H1 (cell line): ENCODE measurements at regions not wholly inside any gene's neighbourhood (a gene's known extent, or its start where the extent isn't known, plus 50 kb on each side); places are given as distances from the start of the nearest gene placed in this dataset.

Source experiments
- HDAC6 ChIP-seq: IDR thresholded peaks from one replicate; pipeline ENCODE4 v1.7.1; 2012; ENCODE audit warnings: low read depth, mild to moderate bottlenecking, inconsistent platforms, low read length, moderate library complexity
- MAFK ChIP-seq: IDR thresholded peaks from 2 replicates; pipeline ENCODE4 v1.6.1; 2012; ENCODE audit warnings: low read depth, mild to moderate bottlenecking, improper control_type of control experiment, low read length
- NANOG ChIP-seq: IDR thresholded peaks from 2 replicates; pipeline ENCODE4 v1.6.1; 2011; ENCODE audit warnings: low read length, low read depth, mild to moderate bottlenecking, inconsistent platforms; ENCODE audit not compliant: insufficient read depth, poor library complexity, severe bottlenecking
- NRF1 ChIP-seq: IDR thresholded peaks from 2 replicates; pipeline ENCODE4 v1.6.1; 2011; ENCODE audit warnings: mild to moderate bottlenecking, low read depth, low read length, improper control_type of control experiment
- POLR2AphosphoS5 ChIP-seq: IDR thresholded peaks from 2 replicates; pipeline ENCODE4 v1.6.1; 2011; ENCODE audit warnings: low read depth, low read length
- SIRT6 ChIP-seq: IDR thresholded peaks from one replicate; pipeline ENCODE4 v1.7.1; 2012; ENCODE audit warnings: low read length, inconsistent platforms
- SP1 ChIP-seq: IDR thresholded peaks from 2 replicates; pipeline ENCODE4 v1.6.1; 2011; ENCODE audit warnings: low read depth, low read length
- TEAD4 ChIP-seq: IDR thresholded peaks from 2 replicates; pipeline ENCODE4 v1.6.1; 2012; ENCODE audit warnings: low read depth, low read length, inconsistent platforms, mixed read lengths
- TF ChIP-seq, protein P1 (sequence below): fragments of 300-600 bp; sonication (generic); IDR thresholded peaks from 2 replicates; pipeline ENCODE4 v1.7.1; 2012; ENCODE audit warnings: low read length, moderate library complexity, mild to moderate bottlenecking, inconsistent platforms; ENCODE audit not compliant: insufficient replicate concordance
- TF ChIP-seq, protein P2 (sequence below): IDR thresholded peaks from 2 replicates; pipeline ENCODE4 v1.6.1; 2012; ENCODE audit warnings: low read length, inconsistent platforms
- TF ChIP-seq, protein P3 (sequence below): IDR thresholded peaks from 2 replicates; pipeline ENCODE4 v1.6.1; 2012; ENCODE audit warnings: inconsistent platforms

DNA sequence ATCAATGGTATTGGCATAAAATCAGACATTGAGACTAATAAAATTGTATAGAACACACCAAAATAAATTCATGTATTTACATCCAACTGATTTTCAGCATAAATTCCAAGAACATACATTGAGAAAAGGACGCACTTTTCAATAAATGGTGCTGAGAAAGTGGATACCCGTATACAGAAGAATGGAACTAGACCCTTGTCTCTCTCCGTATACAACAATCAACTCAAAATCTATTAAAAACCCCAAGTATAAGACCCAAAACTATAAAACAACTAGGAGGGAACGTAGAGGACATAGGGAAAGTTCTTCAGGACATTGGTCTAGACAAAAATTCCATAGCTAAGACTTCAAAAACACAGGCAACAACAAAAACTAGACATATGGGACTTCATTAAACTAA lies 97.4 kb downstream of the GGTLC2 start (continued):
- TF ChIP-seq, protein P1, sequence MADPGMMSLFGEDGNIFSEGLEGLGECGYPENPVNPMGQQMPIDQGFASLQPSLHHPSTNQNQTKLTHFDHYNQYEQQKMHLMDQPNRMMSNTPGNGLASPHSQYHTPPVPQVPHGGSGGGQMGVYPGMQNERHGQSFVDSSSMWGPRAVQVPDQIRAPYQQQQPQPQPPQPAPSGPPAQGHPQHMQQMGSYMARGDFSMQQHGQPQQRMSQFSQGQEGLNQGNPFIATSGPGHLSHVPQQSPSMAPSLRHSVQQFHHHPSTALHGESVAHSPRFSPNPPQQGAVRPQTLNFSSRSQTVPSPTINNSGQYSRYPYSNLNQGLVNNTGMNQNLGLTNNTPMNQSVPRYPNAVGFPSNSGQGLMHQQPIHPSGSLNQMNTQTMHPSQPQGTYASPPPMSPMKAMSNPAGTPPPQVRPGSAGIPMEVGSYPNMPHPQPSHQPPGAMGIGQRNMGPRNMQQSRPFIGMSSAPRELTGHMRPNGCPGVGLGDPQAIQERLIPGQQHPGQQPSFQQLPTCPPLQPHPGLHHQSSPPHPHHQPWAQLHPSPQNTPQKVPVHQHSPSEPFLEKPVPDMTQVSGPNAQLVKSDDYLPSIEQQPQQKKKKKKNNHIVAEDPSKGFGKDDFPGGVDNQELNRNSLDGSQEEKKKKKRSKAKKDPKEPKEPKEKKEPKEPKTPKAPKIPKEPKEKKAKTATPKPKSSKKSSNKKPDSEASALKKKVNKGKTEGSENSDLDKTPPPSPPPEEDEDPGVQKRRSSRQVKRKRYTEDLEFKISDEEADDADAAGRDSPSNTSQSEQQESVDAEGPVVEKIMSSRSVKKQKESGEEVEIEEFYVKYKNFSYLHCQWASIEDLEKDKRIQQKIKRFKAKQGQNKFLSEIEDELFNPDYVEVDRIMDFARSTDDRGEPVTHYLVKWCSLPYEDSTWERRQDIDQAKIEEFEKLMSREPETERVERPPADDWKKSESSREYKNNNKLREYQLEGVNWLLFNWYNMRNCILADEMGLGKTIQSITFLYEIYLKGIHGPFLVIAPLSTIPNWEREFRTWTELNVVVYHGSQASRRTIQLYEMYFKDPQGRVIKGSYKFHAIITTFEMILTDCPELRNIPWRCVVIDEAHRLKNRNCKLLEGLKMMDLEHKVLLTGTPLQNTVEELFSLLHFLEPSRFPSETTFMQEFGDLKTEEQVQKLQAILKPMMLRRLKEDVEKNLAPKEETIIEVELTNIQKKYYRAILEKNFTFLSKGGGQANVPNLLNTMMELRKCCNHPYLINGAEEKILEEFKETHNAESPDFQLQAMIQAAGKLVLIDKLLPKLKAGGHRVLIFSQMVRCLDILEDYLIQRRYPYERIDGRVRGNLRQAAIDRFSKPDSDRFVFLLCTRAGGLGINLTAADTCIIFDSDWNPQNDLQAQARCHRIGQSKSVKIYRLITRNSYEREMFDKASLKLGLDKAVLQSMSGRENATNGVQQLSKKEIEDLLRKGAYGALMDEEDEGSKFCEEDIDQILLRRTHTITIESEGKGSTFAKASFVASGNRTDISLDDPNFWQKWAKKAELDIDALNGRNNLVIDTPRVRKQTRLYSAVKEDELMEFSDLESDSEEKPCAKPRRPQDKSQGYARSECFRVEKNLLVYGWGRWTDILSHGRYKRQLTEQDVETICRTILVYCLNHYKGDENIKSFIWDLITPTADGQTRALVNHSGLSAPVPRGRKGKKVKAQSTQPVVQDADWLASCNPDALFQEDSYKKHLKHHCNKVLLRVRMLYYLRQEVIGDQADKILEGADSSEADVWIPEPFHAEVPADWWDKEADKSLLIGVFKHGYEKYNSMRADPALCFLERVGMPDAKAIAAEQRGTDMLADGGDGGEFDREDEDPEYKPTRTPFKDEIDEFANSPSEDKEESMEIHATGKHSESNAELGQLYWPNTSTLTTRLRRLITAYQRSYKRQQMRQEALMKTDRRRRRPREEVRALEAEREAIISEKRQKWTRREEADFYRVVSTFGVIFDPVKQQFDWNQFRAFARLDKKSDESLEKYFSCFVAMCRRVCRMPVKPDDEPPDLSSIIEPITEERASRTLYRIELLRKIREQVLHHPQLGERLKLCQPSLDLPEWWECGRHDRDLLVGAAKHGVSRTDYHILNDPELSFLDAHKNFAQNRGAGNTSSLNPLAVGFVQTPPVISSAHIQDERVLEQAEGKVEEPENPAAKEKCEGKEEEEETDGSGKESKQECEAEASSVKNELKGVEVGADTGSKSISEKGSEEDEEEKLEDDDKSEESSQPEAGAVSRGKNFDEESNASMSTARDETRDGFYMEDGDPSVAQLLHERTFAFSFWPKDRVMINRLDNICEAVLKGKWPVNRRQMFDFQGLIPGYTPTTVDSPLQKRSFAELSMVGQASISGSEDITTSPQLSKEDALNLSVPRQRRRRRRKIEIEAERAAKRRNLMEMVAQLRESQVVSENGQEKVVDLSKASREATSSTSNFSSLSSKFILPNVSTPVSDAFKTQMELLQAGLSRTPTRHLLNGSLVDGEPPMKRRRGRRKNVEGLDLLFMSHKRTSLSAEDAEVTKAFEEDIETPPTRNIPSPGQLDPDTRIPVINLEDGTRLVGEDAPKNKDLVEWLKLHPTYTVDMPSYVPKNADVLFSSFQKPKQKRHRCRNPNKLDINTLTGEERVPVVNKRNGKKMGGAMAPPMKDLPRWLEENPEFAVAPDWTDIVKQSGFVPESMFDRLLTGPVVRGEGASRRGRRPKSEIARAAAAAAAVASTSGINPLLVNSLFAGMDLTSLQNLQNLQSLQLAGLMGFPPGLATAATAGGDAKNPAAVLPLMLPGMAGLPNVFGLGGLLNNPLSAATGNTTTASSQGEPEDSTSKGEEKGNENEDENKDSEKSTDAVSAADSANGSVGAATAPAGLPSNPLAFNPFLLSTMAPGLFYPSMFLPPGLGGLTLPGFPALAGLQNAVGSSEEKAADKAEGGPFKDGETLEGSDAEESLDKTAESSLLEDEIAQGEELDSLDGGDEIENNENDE, result no peak
- TF ChIP-seq SIRT6, result no peak
- no peak for TF ChIP-seq NANOG
- no peak for TF ChIP-seq SP1
- no peak for TF ChIP-seq NRF1
- TF ChIP-seq, protein P2, sequence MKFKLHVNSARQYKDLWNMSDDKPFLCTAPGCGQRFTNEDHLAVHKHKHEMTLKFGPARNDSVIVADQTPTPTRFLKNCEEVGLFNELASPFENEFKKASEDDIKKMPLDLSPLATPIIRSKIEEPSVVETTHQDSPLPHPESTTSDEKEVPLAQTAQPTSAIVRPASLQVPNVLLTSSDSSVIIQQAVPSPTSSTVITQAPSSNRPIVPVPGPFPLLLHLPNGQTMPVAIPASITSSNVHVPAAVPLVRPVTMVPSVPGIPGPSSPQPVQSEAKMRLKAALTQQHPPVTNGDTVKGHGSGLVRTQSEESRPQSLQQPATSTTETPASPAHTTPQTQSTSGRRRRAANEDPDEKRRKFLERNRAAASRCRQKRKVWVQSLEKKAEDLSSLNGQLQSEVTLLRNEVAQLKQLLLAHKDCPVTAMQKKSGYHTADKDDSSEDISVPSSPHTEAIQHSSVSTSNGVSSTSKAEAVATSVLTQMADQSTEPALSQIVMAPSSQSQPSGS, result no peak
- TF ChIP-seq, protein P3, sequence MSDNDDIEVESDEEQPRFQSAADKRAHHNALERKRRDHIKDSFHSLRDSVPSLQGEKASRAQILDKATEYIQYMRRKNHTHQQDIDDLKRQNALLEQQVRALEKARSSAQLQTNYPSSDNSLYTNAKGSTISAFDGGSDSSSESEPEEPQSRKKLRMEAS, result no peak
- no peak for TF ChIP-seq TEAD4
- TF ChIP-seq MAFK, result no peak
- no peak for TF ChIP-seq HDAC6
- TF ChIP-seq POLR2AphosphoS5, result no peak
